Astrocyte (in vitro differentiated cells and primary cell): ENCODE measurements at regions not wholly inside any gene's neighbourhood (a gene's known extent, or its start where the extent isn't known, plus 50 kb on each side); places are given as distances from the start of the nearest gene placed in this dataset.

Source experiments
- CTCF ChIP-seq: IDR thresholded peaks from 2 replicates; pipeline ENCODE4 v1.5.1; 2011; ENCODE audit warnings: low read depth, mild to moderate bottlenecking, inconsistent platforms, low read length, moderate library complexity; ENCODE audit not compliant: insufficient read depth
- EZH2 ChIP-seq: IDR thresholded peaks from 2 replicates; pipeline ENCODE4 v1.6.1; 2012; ENCODE audit warnings: mild to moderate bottlenecking, low read length, inconsistent platforms; ENCODE audit not compliant: insufficient read depth

DNA sequence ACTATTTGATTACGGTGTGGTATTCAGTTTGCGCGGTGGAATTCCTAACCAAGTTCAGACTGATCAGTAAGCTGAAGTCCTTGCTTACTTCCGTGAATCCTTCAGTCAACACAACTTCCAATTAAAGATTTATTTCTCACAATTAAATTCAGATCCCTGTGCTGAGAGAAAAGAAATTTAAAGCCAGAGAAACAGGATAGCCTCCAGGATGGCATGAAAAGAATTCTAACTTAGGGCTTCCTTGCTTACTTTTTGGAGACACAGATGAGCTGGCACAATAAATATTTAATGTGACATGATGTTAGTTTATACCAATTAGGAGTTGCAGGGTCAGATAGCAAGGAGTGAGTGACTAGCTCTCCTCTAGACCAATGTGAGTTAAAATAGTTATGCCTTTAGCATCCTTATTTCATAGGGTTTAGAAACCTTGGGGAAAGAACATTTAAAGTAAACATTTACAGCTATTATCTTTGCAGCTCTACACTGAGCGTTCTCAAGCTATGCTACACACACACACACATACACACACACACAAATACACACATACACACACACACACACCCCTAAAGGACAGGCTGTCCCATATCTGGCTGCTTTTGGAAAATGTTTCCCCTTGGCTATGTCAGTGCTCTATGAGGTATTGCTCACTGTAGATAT is 151.0 kb downstream of the TRIB2 start:
- TF ChIP-seq CTCF (no peak), EZH2 (no peak)
